ENCODE measurements at regions not wholly inside any gene's neighbourhood (a gene's known extent, or its start where the extent isn't known, plus 50 kb on each side); places are given as distances from the start of the nearest gene placed in this dataset.

DNA sequence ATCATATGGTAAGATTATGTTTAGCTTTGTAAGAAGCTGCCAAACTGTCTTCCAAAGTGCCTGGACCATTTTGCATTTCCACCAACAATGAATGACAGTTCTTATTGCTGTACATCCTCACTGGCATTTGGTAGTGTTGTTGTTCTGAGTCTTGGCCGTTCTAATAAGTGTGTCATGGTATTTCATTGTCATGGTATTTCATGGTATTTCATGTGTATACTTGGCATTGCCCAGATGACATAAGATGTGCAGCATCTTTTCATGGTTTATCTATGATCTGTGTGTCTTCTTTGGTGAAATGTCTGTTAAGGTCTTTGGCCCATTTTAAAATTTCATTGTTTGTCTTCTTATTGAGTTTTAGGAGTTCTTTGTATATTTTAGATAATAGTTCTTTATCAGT is 224.4 kb downstream of the BCAS1 start:
- Mint-ChIP-seq H3K4me1 (peaks cover 67 to 71% of the 10 kb centered on the region in 2 donors), H3K36me3 (no peaks in the 10 kb centered on the region), H3K9me3 (no peaks in the 10 kb centered on the region), H3K27ac (peak overlapping the region; percentile 61 to 85 (median 78)), H3K27me3 (ENCODE audit: low read depth in 3 of 3) (peaks cover 0 to 12% (median 6%) of the 10 kb centered on the region in 3 donors), H3K4me3 (peak overlapping the region; percentile 36 to 78 (median 60))
- no peak for DNase-seq

DNA sequence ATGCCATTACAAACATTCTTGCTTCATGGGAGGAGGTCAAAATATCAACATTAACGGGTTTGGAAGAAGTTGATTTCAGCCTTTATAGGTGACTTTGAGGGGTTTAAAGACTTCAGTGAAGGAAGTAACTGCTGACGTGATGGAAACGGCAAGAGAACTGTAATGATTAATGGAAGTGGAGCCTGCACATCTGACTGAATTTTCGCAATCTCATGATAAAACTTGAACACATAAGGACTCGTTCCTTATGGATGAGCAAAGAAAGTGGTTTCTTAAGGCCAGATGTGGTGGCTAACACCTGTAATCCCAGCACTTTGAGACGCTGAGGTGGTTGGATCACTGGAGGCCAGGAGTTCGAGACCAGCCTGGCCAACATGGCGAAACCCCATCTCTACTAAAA is 226.1 kb downstream of the BCAS1 start:
- H3K36me3 Mint-ChIP-seq: no peaks in the 10 kb centered on the region
- H3K27me3 Mint-ChIP-seq (ENCODE audit: low read depth in 3 of 3): peaks cover under 1 to 16% (median 8%) of the 10 kb centered on the region in 3 donors

DNA sequence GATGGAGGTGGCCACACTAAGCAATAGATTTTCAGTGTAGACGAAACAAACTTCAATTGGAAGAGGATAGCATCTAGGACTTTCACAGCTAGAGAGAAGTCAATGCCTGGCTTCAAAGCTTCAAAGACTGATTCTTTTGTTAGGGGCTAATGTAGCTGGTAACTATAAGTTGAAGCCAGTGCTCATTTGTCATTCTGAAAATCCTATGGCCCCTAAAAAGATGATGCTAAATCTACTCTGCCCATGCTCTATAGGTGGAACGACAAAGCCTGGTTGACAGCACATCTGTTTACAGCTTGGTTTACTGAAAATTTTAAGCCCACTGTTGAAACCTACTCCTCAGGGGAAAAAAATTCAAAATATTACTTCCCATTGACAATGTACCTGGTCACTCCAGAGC is 226.7 kb downstream of the BCAS1 start:
- H3K27ac Mint-ChIP-seq: peak overlapping the region; percentile 75 to 99 (median 94)
- peak overlapping the region in 1 of 5 donors; percentile 37 for H3K4me3 Mint-ChIP-seq
- H3K9me3 Mint-ChIP-seq: peaks cover 0 to 2% (median 0%) of the 10 kb centered on the region in 6 donors
- peaks cover 90 to 93% of the 10 kb centered on the region in 2 donors for H3K4me1 Mint-ChIP-seq
- no peak for DNase-seq
- H3K27me3 Mint-ChIP-seq (ENCODE audit: low read depth in 3 of 3): peaks cover 4 to 17% (median 10%) of the 10 kb centered on the region in 3 donors
- H3K36me3 Mint-ChIP-seq: no peaks in the 10 kb centered on the region

More for the DNA sequence above, 226.1 kb downstream of the BCAS1 start:
- Mint-ChIP-seq H3K4me3 (peak overlapping the region in 3 of 5 donors; percentile 8 to 56 (median 37)), H3K27ac (peak overlapping the region; percentile 24 to 97 (median 80)), H3K9me3 (peaks cover 0 to 1% (median 0%) of the 10 kb centered on the region in 6 donors), H3K4me1 (peaks cover 84 to 89% of the 10 kb centered on the region in 2 donors)
- no peak for DNase-seq

DNA sequence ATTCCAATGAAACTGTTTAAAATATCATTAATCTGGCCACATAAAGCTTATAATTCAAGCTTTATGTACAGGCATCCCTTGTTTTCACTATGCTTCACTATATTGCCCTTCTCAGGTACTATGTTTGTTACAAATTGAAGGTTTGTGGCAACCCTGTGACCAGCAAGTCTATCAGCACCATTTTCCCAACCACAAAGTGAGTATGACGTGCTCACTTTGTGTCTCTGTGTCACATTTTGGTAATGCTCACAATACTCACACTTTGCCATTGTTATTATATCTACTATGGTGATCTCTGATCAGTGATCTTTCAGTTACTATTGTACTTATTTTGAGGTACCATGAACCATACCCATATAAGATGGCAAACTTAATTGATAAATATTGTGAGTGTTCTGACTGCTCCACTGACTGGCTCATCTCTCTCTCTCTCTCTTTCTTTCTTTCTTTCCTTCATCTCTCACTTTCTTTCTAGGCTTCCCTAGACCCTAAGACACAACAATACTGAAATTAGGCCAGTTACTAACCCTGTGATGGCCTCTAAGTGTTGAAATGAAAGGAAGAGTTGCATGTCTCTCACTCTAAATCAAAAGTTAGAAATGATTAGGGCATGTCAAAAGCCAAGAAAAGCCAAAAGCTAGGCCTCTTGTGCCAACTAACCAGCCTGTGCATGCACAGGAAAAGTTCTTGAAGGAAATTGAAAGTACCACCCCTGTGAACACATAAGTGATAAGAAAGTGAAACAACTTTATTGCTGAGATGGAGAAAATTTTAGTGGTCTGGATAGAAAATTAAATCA is 227.9 kb downstream of the BCAS1 start:
- Mint-ChIP-seq H3K27me3 (ENCODE audit: low read depth in 3 of 3) (peaks cover 4 to 20% (median 10%) of the 10 kb centered on the region in 3 donors), H3K9me3 (peaks cover 0 to 2% (median 0%) of the 10 kb centered on the region in 6 donors), H3K27ac (peak overlapping the region; percentile 92 to 99 (median 98)), H3K4me1 (peaks cover 88 to 93% of the 10 kb centered on the region in 2 donors), H3K36me3 (no peaks in the 10 kb centered on the region), H3K4me3 (peak overlapping the region; percentile 59 to 80 (median 69))
- peak; percentile 71 to 75 (median 72) for DNase-seq

DNA sequence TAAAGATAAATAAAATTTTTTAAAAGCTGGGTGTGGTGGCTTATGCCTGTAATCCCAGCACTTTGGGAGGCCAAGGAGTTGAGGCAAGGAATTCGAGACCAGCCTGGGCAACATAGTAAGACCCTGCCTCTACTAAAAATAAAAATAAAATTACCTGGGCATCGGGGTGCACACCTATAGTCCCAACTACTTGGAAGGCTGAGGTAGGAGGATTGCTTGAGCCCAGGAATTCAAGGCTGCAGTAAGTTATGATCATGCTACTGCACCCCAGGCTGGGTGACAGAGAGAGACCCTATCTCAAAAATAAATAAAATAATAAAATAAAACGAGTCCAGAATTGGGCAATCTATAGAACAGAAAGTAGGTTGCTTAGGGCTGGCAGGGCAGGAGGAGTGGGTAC is 228.7 kb downstream of the BCAS1 start:
- peaks cover 0 to 2% (median 0%) of the 10 kb centered on the region in 6 donors for H3K9me3 Mint-ChIP-seq
- H3K27ac Mint-ChIP-seq: peak overlapping the region; percentile 92 to 99 (median 98)
- peak overlapping the region; percentile 47 to 80 (median 62) for H3K4me3 Mint-ChIP-seq
- H3K27me3 Mint-ChIP-seq (ENCODE audit: low read depth in 3 of 3): peaks cover 4 to 17% (median 10%) of the 10 kb centered on the region in 3 donors
- DNase-seq: no peak
- H3K36me3 Mint-ChIP-seq: no peaks in the 10 kb centered on the region
- H3K4me1 Mint-ChIP-seq: peaks cover 87 to 93% of the 10 kb centered on the region in 2 donors

DNA sequence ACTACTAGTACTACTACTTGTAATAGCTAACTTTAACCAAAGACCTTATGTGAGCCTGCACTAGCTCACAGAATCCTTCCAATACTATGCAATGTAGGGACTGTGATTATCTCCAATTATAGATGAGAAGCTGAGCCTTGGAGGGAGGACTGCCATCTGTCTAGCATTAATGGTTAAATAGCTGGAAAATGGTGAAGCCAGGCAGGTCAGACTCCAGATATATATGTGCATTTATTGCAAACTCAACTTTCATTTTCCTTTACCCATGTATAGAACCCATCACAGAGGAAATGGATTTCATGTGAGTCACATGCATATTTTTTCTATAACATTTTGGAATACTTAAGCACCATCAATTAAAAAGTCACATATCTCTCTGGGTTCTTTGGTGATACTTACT is 229.9 kb downstream of the BCAS1 start:
- Mint-ChIP-seq H3K9me3 (peaks cover 0 to 2% (median 0%) of the 10 kb centered on the region in 6 donors), H3K4me1 (peaks cover 80 to 89% of the 10 kb centered on the region in 2 donors), H3K27me3 (ENCODE audit: low read depth in 3 of 3) (peaks cover 4 to 18% (median 10%) of the 10 kb centered on the region in 3 donors), H3K27ac (peak overlapping the region; percentile 95 to 100 (median 99)), H3K36me3 (no peaks in the 10 kb centered on the region), H3K4me3 (peak overlapping the region; percentile 28 to 97 (median 94))
- DNase-seq: no peak

DNA sequence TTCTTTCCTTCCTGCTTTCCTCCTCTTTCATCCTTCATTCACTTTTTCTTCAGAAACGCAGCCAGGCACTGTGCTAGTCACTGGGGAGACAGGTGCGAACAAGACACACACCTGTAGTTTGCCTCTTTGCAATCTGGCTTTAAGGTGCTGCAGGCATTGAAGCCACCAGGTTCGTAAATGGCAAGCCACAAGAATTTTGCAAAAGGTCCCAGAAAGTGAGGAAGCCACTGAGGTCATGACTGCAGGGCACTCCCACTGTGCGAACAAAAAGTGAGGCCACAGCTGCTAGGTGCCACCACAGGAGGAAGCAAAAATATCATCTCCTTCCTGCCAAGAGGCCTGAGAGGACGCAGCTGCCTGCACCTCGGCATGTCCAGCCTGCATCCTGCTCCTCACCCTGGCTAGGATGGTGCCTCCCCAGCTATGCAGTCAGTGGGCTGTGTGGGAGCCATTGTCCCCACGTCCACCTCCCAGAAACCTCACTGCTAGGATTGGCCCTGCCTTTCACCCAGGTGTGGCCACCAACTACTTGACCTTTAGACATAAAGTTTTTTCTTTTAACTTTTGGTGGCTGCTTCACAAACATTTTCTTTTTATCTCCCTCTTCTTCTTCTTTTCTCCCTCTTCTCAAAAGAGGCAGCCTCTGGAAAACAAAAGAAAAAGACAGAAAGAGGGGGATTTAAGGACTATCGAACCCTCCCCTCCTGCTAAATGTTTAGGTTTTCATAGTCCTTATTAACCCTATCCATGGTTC is 230.8 kb downstream of the BCAS1 start:
- Mint-ChIP-seq H3K27ac (peak overlapping the region; percentile 95 to 100 (median 99)), H3K4me3 (peak overlapping the region; percentile 68 to 97 (median 94)), H3K27me3 (ENCODE audit: low read depth in 3 of 3) (peaks cover 7 to 19% (median 13%) of the 10 kb centered on the region in 3 donors)

DNA sequence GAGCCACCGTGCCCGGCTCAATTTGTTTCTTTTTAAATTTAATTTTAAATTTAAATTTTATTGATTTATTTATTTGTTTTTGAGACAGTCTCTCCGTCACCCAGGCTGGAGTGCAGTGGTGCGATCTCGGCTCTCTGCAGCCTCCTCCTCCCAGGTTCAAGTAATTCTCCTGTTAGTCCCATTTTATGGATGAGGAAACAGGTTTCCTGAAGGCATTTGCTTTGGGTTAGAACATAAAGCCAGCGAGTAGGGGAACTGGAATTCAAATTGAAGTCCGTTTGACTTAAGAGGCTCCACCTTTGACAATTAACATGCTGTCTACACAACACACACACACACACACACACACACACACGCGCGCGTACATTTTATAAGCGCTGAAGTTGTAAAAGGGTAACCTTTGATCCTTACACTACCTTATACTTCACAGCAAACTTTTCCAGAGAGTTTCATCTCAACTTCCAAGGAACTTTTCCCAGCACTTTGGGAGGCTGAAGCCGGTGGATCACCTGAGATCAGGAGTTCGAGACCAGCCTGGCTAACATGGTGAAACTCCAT is 232.0 kb downstream of the BCAS1 start:
- peak overlapping the region; percentile 27 to 97 (median 57) for H3K4me3 Mint-ChIP-seq

More for the DNA sequence above, 230.8 kb downstream of the BCAS1 start:
- peak; percentile 84 to 85 (median 84) for DNase-seq
- H3K36me3 Mint-ChIP-seq: no peaks in the 10 kb centered on the region
- H3K4me1 Mint-ChIP-seq: peaks cover 80 to 89% of the 10 kb centered on the region in 2 donors
- peaks cover 0 to 2% (median 0%) of the 10 kb centered on the region in 6 donors for H3K9me3 Mint-ChIP-seq

DNA sequence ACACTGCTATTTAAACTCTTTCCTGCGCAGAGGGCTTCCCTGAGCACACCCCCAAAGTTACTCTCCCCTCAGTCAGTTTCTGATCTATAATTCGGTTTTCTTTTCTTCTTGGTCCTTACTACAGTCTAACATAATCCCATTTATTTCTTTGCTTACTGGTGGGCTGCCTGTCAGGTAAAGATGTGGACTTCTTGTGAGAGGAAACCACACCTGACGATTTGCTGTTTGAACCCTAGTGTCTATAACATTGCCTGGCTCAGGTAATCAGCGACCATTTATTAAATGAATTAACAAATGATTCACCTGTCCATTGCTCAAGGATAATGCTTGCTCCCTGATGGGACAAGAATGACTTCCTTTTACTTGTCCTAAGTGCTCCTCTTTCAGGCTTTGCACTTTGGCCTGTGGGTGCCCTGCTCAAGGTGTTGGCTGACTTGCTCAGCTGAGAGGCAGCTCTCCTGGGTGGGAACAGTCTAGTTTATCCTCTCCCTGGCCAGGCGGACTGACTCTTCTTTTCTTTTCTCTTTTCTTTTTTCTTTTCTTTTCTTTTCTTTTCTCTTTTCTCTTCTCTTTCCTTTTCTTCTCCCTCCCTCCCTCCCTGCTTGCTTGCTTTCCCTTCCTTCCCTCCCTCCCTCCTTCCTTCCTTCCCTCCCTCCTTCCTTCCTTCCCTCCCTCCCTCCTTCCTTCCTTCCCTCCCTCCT is 233.1 kb downstream of the BCAS1 start:
- H3K4me3 Mint-ChIP-seq: peak overlapping the region in 3 of 5 donors; percentile 15 to 46 (median 20)
- DNase-seq: no peak
- H3K36me3 Mint-ChIP-seq: no peaks in the 10 kb centered on the region
- H3K4me1 Mint-ChIP-seq: peaks cover 74 to 89% of the 10 kb centered on the region in 2 donors
- peak overlapping the region; percentile 75 to 98 (median 93) for H3K27ac Mint-ChIP-seq
- H3K9me3 Mint-ChIP-seq: peaks cover 0 to 2% (median 0%) of the 10 kb centered on the region in 6 donors
- peaks cover 10 to 19% (median 11%) of the 10 kb centered on the region in 3 donors for H3K27me3 Mint-ChIP-seq (ENCODE audit: low read depth in 3 of 3)

More for the DNA sequence above, 232.0 kb downstream of the BCAS1 start:
- DNase-seq: no peak
- Mint-ChIP-seq H3K27me3 (ENCODE audit: low read depth in 3 of 3) (peaks cover 10 to 23% (median 13%) of the 10 kb centered on the region in 3 donors), H3K27ac (peak overlapping the region; percentile 83 to 100 (median 98)), H3K9me3 (peaks cover 0 to 2% (median 0%) of the 10 kb centered on the region in 6 donors), H3K36me3 (no peaks in the 10 kb centered on the region), H3K4me1 (peaks cover 80 to 89% of the 10 kb centered on the region in 2 donors)

DNA sequence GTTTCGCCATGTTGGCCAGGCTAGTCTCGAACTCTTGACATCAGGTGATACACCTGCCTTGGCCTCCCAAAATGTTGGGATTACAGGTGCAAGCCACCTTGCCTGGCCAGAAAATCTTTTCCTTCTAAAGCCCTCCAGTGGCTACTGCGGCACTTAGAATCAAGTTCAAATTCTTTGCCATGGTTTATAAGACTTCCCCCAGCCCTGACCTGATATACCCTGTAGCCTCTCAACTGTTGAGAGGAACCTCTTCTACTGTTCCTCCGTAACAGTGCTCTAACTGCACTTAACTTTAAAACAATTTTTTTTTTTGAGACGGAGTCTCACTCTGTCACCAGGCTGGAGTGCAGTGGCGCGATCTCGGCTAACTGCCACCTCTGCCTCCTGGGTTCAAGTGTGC is 235.6 kb downstream of the BCAS1 start:
- Mint-ChIP-seq H3K4me3 (peak overlapping the region in 4 of 5 donors; percentile 23 to 88 (median 54)), H3K36me3 (no peaks in the 10 kb centered on the region), H3K9me3 (peaks cover 0 to 2% (median 0%) of the 10 kb centered on the region in 6 donors), H3K4me1 (peaks cover 68 to 85% of the 10 kb centered on the region in 2 donors), H3K27ac (peak overlapping the region; percentile 55 to 99 (median 96)), H3K27me3 (ENCODE audit: low read depth in 3 of 3) (peaks cover 10 to 19% (median 10%) of the 10 kb centered on the region in 3 donors)
- no peak for DNase-seq

DNA sequence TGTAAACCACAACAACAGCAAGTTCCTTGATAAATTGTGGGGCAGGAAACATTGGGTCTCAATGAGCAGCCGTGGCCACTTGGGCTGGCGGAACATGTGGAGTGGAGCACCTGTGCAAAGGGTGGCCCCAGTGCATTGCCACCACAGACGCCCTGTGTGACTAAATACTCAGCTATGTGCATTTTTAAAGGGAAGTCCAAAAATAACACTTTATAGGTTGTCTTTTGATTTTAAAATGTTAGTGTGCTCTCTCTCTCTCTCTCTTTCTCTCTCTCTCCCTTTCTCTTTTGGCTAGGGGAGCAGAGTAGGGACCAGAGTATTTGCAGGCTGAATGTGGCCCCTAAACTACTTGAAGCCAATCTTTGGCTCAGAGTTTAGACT is 236.3 kb downstream of the BCAS1 start:
- Mint-ChIP-seq H3K9me3 (no peaks in the 10 kb centered on the region), H3K4me3 (peak overlapping the region; percentile 2 to 60 (median 48)), H3K36me3 (no peaks in the 10 kb centered on the region), H3K27ac (peak overlapping the region; percentile 64 to 99 (median 88)), H3K4me1 (peaks cover 68 to 85% of the 10 kb centered on the region in 2 donors), H3K27me3 (ENCODE audit: low read depth in 3 of 3) (peaks cover 6 to 14% (median 7%) of the 10 kb centered on the region in 3 donors)
- peak in 1 of 3 donors; percentile 33 for DNase-seq

DNA sequence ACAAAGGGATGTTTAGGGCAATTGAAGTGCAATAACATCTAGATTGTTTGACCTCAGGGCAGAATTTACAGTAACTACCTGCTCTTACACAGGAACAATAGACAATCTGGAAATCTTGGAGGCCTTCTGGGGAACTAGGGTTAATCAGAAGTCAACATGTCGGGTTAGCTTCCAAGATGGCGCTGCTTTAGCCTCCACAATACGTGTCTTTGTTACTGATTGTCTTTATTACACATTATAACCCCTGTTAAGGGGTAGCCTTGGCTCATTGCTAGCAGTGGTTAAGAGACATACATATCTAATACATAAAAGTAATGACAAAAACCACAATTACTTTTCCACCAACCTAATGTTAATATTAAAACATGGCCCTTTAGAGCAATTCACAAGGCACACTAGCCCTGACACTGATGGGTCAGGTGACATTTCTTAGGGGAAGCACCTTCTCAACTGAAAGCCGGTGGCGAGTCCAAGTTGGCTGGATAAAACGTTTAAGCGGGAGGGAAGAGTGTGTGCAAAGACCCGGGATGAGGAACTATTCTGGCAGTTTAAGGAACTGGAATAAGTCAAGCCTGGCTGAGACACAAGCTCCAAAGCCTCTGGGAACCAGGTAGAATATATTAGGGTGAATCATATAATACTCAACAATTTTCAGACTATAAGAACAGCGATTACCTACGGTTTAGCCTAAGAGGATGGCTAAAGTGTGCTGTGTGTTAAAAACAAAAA is 236.9 kb downstream of the BCAS1 start:
- peak overlapping the region; percentile 64 to 99 (median 88) for H3K27ac Mint-ChIP-seq
- H3K9me3 Mint-ChIP-seq: no peaks in the 10 kb centered on the region
- no peaks in the 10 kb centered on the region for H3K36me3 Mint-ChIP-seq
- peak overlapping the region; percentile 2 to 60 (median 54) for H3K4me3 Mint-ChIP-seq
- DNase-seq: no peak
- H3K4me1 Mint-ChIP-seq: peaks cover 68 to 87% of the 10 kb centered on the region in 2 donors
- peaks cover 6 to 13% (median 6%) of the 10 kb centered on the region in 3 donors for H3K27me3 Mint-ChIP-seq (ENCODE audit: low read depth in 3 of 3)
